ENCODE measurements at regions not wholly inside any gene's neighbourhood (a gene's known extent, or its start where the extent isn't known, plus 50 kb on each side); places are given as distances from the start of the nearest gene placed in this dataset.

- no peak overlapping the region for H3K9ac ChIP-seq (replicated peaks; ENCODE audit: extremely low read depth, insufficient read depth, low read length)
- dilution Hi-C loops (cut with MboI; ENCODE audit: extremely low pct_ligation_motif_present, low sequenced_read_pairs): no loop called here
- no peaks in the 10 kb centered on the region for H3K9me3 ChIP-seq (replicated peaks; ENCODE audit: control insufficient read depth, insufficient read depth, low read length)
- H3K36me3 ChIP-seq (ENCODE audit: control insufficient read depth in 2 of 2, extremely low read depth in 1 of 2, insufficient read depth in 2 of 2, low read length in 2 of 2): no peaks in the 10 kb centered on the region
- H3K4me2 ChIP-seq (ENCODE audit: insufficient read depth, low read length): no peak overlapping the region
- no peak for FAIRE-seq
- no peaks in the 10 kb centered on the region for H3K9me1 ChIP-seq (replicated peaks; ENCODE audit: control insufficient read depth, extremely low read depth, insufficient read depth, low read length)
- H3K27ac ChIP-seq (ENCODE audit: insufficient read depth, low read depth, low read length): no peak overlapping the region
- peaks cover 3% of the 10 kb centered on the region for H4K20me1 ChIP-seq (replicated peaks; ENCODE audit: control insufficient read depth, extremely low read depth, insufficient read depth, low read length)
- H2AFZ ChIP-seq (ENCODE audit: low read depth, low read length): no peak overlapping the region
- BruUV-seq (replicated peaks): no TSS peak
- ChIA-PET POLR2A (interaction anchor here (0.7 kb wide), 1 partner anchor 321 kb away, joined by 3 read pairs; no protein-coding TSS in a partner anchor), CTCF (no interaction called here)
- no peak for TF ChIP-seq POLR2A (IDR thresholded peaks at IDR 0.05; ENCODE audit: low read depth, low read length)
- no peak for TF ChIP-seq POLR2AphosphoS5 (IDR thresholded peaks at IDR 0.05; ENCODE audit: insufficient read depth, low read depth, low read length)
- no peak for TF ChIP-seq FOS (IDR thresholded peaks at IDR 0.05; ENCODE audit: borderline replicate concordance, insufficient read depth, low read length)
- no peak for TF ChIP-seq GATA2 (IDR thresholded peaks at IDR 0.05; ENCODE audit: insufficient read depth, insufficient read length, low read depth, low read length)
- no peak for TF ChIP-seq MYC (IDR thresholded peaks at IDR 0.05; ENCODE audit: low read depth, low read length)
- TF ChIP-seq EZH2 (IDR thresholded peaks at IDR 0.05; ENCODE audit: borderline replicate concordance, low read depth, low read length, severe bottlenecking): no peak
- TF ChIP-seq, protein P1, sequence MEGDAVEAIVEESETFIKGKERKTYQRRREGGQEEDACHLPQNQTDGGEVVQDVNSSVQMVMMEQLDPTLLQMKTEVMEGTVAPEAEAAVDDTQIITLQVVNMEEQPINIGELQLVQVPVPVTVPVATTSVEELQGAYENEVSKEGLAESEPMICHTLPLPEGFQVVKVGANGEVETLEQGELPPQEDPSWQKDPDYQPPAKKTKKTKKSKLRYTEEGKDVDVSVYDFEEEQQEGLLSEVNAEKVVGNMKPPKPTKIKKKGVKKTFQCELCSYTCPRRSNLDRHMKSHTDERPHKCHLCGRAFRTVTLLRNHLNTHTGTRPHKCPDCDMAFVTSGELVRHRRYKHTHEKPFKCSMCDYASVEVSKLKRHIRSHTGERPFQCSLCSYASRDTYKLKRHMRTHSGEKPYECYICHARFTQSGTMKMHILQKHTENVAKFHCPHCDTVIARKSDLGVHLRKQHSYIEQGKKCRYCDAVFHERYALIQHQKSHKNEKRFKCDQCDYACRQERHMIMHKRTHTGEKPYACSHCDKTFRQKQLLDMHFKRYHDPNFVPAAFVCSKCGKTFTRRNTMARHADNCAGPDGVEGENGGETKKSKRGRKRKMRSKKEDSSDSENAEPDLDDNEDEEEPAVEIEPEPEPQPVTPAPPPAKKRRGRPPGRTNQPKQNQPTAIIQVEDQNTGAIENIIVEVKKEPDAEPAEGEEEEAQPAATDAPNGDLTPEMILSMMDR (IDR thresholded peaks at IDR 0.05; ENCODE audit: extremely low read depth in 1 of 2, insufficient read depth in 1 of 2, low read depth in 1 of 2, low read length in 2 of 2): no peak
- no peak for TF ChIP-seq JUN (IDR thresholded peaks at IDR 0.05; ENCODE audit: borderline replicate concordance, insufficient read depth, insufficient read length, low read depth)
- TF ChIP-seq, protein P2, sequence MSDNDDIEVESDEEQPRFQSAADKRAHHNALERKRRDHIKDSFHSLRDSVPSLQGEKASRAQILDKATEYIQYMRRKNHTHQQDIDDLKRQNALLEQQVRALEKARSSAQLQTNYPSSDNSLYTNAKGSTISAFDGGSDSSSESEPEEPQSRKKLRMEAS (IDR thresholded peaks at IDR 0.05; ENCODE audit: insufficient read depth, insufficient read length): no peak
- DNase-seq (ENCODE audit: low read depth, low spot score): no peak
- H3K27me3 ChIP-seq (ENCODE audit: control insufficient read depth in 2 of 2, insufficient read depth in 2 of 2, low read length in 2 of 2): no peaks in the 10 kb centered on the region
- intact Hi-C loops (cut with micrococcal nuclease): no loop called here
- peaks cover 36% of the 10 kb centered on the region for H3K79me2 ChIP-seq (ENCODE audit: control insufficient read depth, insufficient read depth, low read length)
- H3K4me3 ChIP-seq (replicated peaks in 1 of 3; ENCODE audit: insufficient read depth in 1 of 3, low read depth in 1 of 3, low read length in 3 of 3): no peak overlapping the region
- H3K4me1 ChIP-seq (ENCODE audit: control insufficient read depth, extremely low read depth, insufficient read depth, low read length): peaks cover 6% of the 10 kb centered on the region
Observed at GRCh38 chr6:21692721-21693120, 99.2 kb downstream of the SOX4 start.

Data from endothelial cell of umbilical vein (primary cell).